Endothelial cell of umbilical vein (primary cell): ENCODE measurements at regions not wholly inside any gene's neighbourhood (a gene's known extent, or its start where the extent isn't known, plus 50 kb on each side); places are given as distances from the start of the nearest gene placed in this dataset.

Experiments
- BruUV-seq: library from RNA; stranded (reverse); fragments of 400-500 nt; replicated peaks from 2 replicates; lab custom pipeline; 2021; lab: Mats Ljungman, UMichigan
- CTCF ChIA-PET: fragments of 300-600, 350-600 bp; sonication (Branson Sonifier 250); formaldehyde crosslinking; loops from one replicate; lab custom pipeline; 2021; ENCODE audit warnings: antibody characterized with exemption, inconsistent platforms; lab: Charles Lee
- POLR2A ChIA-PET: fragments of 300-600, 350-600 bp; sonication (Branson Sonifier 250); formaldehyde crosslinking; loops from one replicate; lab custom pipeline; 2021; ENCODE audit warnings: antibody characterized with exemption, inconsistent platforms; lab: Charles Lee
- DNase-seq: peaks from one replicate; pipeline ENCODE4 v3.0.0-alpha.2; 2011; ENCODE audit warnings: low read depth, low spot score
- FAIRE-seq: peaks from 2 replicates; lab custom pipeline; 2011; peaks lifted over from hg19 to GRCh38; lab: Jason Lieb, UNC
- H2AFZ ChIP-seq: 2 replicates; pipeline ENCODE4 v1.6.0; 2012; ENCODE audit warnings: low read depth, low read length, control low read depth, inconsistent platforms
- H3K27ac ChIP-seq: 2 replicates; pipeline ENCODE4 v1.5.1; 2011; ENCODE audit warnings: low read depth, mild to moderate bottlenecking, control low read depth, low read length, moderate library complexity; ENCODE audit not compliant: insufficient read depth
- H3K27me3 ChIP-seq, 2 experiments: 2 replicates each; pipeline versions ENCODE4 v1.6.0 to v1.6.1; 2011; ENCODE audit warnings: low read length in 2 of 2, mixed read lengths in 1 of 2; ENCODE audit not compliant: control insufficient read depth in 2 of 2, insufficient read depth in 2 of 2
- H3K36me3 ChIP-seq, 2 experiments: 2 replicates in 1 of 2; 3 replicates in 1 of 2; pipeline ENCODE4 v1.5.1; 2011; ENCODE audit warnings: low read length in 2 of 2, mild to moderate bottlenecking in 1 of 2, moderate library complexity in 1 of 2; ENCODE audit not compliant: control insufficient read depth in 2 of 2, insufficient read depth in 2 of 2; ENCODE audit errors: extremely low read depth in 1 of 2
- H3K4me1 ChIP-seq: 3 replicates; pipeline ENCODE4 v1.5.1; 2011; ENCODE audit warnings: mild to moderate bottlenecking, low read length; ENCODE audit not compliant: control insufficient read depth, insufficient read depth; ENCODE audit errors: extremely low read depth
- H3K4me2 ChIP-seq: 2 replicates; pipeline ENCODE4 v1.6.1; 2011; ENCODE audit warnings: low read length, control low read depth, mixed read lengths; ENCODE audit not compliant: insufficient read depth
- H3K4me3 ChIP-seq, 3 experiments: fragments of 200-600 bp in 1 of 3; sonication (generic), shearing (Covaris generic) in 1 of 3; replicated peaks in 1 of 3; 2 replicates each; pipeline ENCODE4 v1.5.1; 2011 to 2016; ENCODE audit warnings: control low read depth in 3 of 3, low read length in 3 of 3, mild to moderate bottlenecking in 2 of 3, inconsistent platforms in 1 of 3, low read depth in 1 of 3, moderate library complexity in 1 of 3; ENCODE audit not compliant: insufficient read depth in 1 of 3
- H3K79me2 ChIP-seq: 2 replicates; pipeline ENCODE4 v1.6.0; 2012; ENCODE audit warnings: low read length, inconsistent platforms; ENCODE audit not compliant: control insufficient read depth, insufficient read depth
- H3K9ac ChIP-seq: replicated peaks from 2 replicates; pipeline ENCODE3; 2011; ENCODE audit warnings: low read length, control low read depth; ENCODE audit not compliant: insufficient read depth; ENCODE audit errors: extremely low read depth
- H3K9me1 ChIP-seq: replicated peaks from 3 replicates; pipeline ENCODE4 v1.6.0; 2011; ENCODE audit warnings: mild to moderate bottlenecking, low read length; ENCODE audit not compliant: control insufficient read depth, insufficient read depth; ENCODE audit errors: extremely low read depth
- H3K9me3 ChIP-seq: replicated peaks from 2 replicates; pipeline ENCODE4 v1.5.1; 2012; ENCODE audit warnings: low read length, inconsistent platforms; ENCODE audit not compliant: control insufficient read depth, insufficient read depth
- H4K20me1 ChIP-seq: replicated peaks from 2 replicates; pipeline ENCODE3; 2011; ENCODE audit warnings: mild to moderate bottlenecking, low read length; ENCODE audit not compliant: control insufficient read depth, insufficient read depth; ENCODE audit errors: extremely low read depth
- EZH2 ChIP-seq: IDR thresholded peaks from 2 replicates; pipeline ENCODE4 v1.6.1; 2012; ENCODE audit warnings: borderline replicate concordance, low read depth, mild to moderate bottlenecking, moderate library complexity, low read length, inconsistent platforms; ENCODE audit not compliant: severe bottlenecking
- FOS ChIP-seq: IDR thresholded peaks from 2 replicates; pipeline ENCODE4 v1.6.1; 2011; ENCODE audit warnings: mild to moderate bottlenecking, low read length, moderate library complexity, borderline replicate concordance; ENCODE audit not compliant: insufficient read depth
- GATA2 ChIP-seq: IDR thresholded peaks from 2 replicates; pipeline ENCODE4 v1.7.0; 2011; ENCODE audit warnings: low read depth, mild to moderate bottlenecking, moderate library complexity, mixed read lengths, low read length; ENCODE audit not compliant: insufficient read length, insufficient read depth
- JUN ChIP-seq: IDR thresholded peaks from 2 replicates; pipeline ENCODE4 v1.6.1; 2011; ENCODE audit warnings: borderline replicate concordance, low read depth; ENCODE audit not compliant: insufficient read length, insufficient read depth
- MYC ChIP-seq: IDR thresholded peaks from one replicate; pipeline ENCODE4 v1.6.1; 2011; ENCODE audit warnings: mild to moderate bottlenecking, low read depth, low read length
- POLR2A ChIP-seq: IDR thresholded peaks from 2 replicates; pipeline ENCODE4 v1.6.1; 2012; ENCODE audit warnings: low read depth, mild to moderate bottlenecking, control low read depth, low read length
- POLR2AphosphoS5 ChIP-seq: IDR thresholded peaks from 2 replicates; pipeline ENCODE4 v1.6.1; 2012; ENCODE audit warnings: low read depth, mild to moderate bottlenecking, control low read depth, low read length, moderate library complexity; ENCODE audit not compliant: insufficient read depth
- dilution Hi-C: fragments of 300-500 bp; cut with MboI; formaldehyde crosslinking; loops from one replicate; pipeline ENCODE4 v1.15.0; 2019; ENCODE audit warnings: low sequenced_read_pairs; ENCODE audit not compliant: extremely low pct_ligation_motif_present
- intact Hi-C: fragments of 100-400 bp; cut with micrococcal nuclease; formaldehyde crosslinking; loops from one replicate; pipeline ENCODE4 v1.10.0; 2022
- TF ChIP-seq, protein P1 (sequence below), 2 donors: IDR thresholded peaks; 1 replicate in 1 of 2; 2 replicates in 1 of 2; pipeline ENCODE4 v1.5.1; 2011; ENCODE audit warnings: low read length in 2 of 2, mild to moderate bottlenecking in 2 of 2, moderate library complexity in 2 of 2, control low read depth in 1 of 2, inconsistent platforms in 1 of 2, low read depth in 1 of 2; ENCODE audit not compliant: insufficient read depth in 1 of 2; ENCODE audit errors: extremely low read depth in 1 of 2
- TF ChIP-seq, protein P2 (sequence below): IDR thresholded peaks from 2 replicates; pipeline ENCODE4 v1.6.1; 2011; ENCODE audit not compliant: insufficient read depth, insufficient read length

DNA sequence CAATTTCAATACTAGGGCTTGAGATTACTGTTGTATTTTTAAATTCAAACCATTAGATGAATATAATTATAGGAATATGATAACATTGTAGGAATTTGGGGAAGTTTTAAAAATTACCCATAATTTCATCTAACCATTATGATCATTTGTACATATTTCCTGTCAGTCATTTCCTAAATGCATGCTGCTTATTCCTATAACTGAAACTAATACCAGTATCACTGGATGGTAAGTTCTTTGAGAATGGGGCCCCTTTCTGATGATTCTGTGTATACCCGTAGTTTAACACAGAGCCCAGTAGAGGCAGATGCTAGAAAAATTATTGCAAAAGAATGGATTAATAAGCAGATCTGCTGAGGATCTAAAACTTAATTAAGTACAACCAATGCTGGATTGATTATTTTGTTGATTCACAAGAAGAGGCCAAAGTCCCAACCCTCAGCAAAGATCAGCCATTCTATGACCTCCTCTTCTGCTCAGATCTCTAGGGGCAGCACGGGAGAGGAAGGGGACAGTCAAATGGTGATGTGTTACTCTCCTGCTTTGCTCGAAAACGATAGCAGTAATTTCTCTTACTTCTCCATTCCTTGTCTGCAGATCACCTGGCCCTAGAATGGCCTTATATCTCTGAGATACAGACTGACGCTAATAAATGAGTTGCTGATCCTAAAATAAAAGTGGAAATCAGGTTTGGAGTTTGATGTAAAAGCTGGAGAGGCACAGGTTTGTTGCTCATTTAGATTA lies 69.5 kb upstream of the PELI1 start:
- Histone ChIP-seq H3K9ac (no peak overlapping the region), H3K4me3 (no peak overlapping the region), H4K20me1 (no peaks in the 10 kb centered on the region), H3K36me3 (no peaks in the 10 kb centered on the region), H3K27me3 (no peaks in the 10 kb centered on the region), H3K27ac (no peak overlapping the region), H2AFZ (peak overlapping the region; percentile 25), H3K79me2 (no peaks in the 10 kb centered on the region), H3K9me3 (no peaks in the 10 kb centered on the region), H3K4me2 (no peak overlapping the region), H3K9me1 (no peaks in the 10 kb centered on the region), H3K4me1 (no peaks in the 10 kb centered on the region)
- FAIRE-seq: peak; percentile 55
- no TSS peak for BruUV-seq
- intact Hi-C loops (no loop called here), dilution Hi-C loops (no loop called here)
- DNase-seq: no peak
- TF ChIP-seq MYC (no peak), EZH2 (no peak), GATA2 (no peak), JUN (no peak), POLR2A (no peak), FOS (no peak), POLR2AphosphoS5 (no peak)
- TF ChIP-seq, protein P1, sequence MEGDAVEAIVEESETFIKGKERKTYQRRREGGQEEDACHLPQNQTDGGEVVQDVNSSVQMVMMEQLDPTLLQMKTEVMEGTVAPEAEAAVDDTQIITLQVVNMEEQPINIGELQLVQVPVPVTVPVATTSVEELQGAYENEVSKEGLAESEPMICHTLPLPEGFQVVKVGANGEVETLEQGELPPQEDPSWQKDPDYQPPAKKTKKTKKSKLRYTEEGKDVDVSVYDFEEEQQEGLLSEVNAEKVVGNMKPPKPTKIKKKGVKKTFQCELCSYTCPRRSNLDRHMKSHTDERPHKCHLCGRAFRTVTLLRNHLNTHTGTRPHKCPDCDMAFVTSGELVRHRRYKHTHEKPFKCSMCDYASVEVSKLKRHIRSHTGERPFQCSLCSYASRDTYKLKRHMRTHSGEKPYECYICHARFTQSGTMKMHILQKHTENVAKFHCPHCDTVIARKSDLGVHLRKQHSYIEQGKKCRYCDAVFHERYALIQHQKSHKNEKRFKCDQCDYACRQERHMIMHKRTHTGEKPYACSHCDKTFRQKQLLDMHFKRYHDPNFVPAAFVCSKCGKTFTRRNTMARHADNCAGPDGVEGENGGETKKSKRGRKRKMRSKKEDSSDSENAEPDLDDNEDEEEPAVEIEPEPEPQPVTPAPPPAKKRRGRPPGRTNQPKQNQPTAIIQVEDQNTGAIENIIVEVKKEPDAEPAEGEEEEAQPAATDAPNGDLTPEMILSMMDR (IDR thresholded peaks at IDR 0.05; ENCODE audit: extremely low read depth in 1 of 2, insufficient read depth in 1 of 2, low read depth in 1 of 2, low read length in 2 of 2): no peak
- TF ChIP-seq, protein P2, sequence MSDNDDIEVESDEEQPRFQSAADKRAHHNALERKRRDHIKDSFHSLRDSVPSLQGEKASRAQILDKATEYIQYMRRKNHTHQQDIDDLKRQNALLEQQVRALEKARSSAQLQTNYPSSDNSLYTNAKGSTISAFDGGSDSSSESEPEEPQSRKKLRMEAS: no peak
- ChIA-PET CTCF (interaction anchor here (1.5 to 1.7 kb wide), 2 partner anchors 9 to 14 kb away, joined by 3 to 4 read pairs; no protein-coding TSS in a partner anchor), POLR2A (no interaction called here)
